ENCODE measurements at regions not wholly inside any gene's neighbourhood (a gene's known extent, or its start where the extent isn't known, plus 50 kb on each side); places are given as distances from the start of the nearest gene placed in this dataset.
"Not testable (repeated sequence)": the region's sequence is repeated elsewhere in the genome, so short reads cannot be mapped to it uniquely, and the experiment has no call there.

GRCh38 chr5:84885485-84886258 lies 501.0 kb upstream of the EDIL3 start:
- DNase-seq = no peak
- TF ChIP-seq CTCF (IDR thresholded peaks at IDR 0.05; ENCODE audit: low read depth, low read length) = no peak
- no peaks in the 10 kb centered on the region for H3K9me3 ChIP-seq (ENCODE audit: severe bottlenecking)
- H3K27ac ChIP-seq = no peak overlapping the region
- H3K4me3 ChIP-seq (ENCODE audit: low read depth, low read length) = no peak overlapping the region
- H3K36me3 ChIP-seq = no peaks in the 10 kb centered on the region
- H3K27me3 ChIP-seq (ENCODE audit: insufficient read depth, low read depth, severe bottlenecking) = no peaks in the 10 kb centered on the region

GRCh38 chr5:84881737-84882136 lies 497.1 kb upstream of the EDIL3 start:
- no peak for DNase-seq
- no peaks in the 10 kb centered on the region for H3K36me3 ChIP-seq
- no peaks in the 10 kb centered on the region for H3K9me3 ChIP-seq (ENCODE audit: severe bottlenecking)
- H3K27ac ChIP-seq = no peak overlapping the region
- no peaks in the 10 kb centered on the region for H3K27me3 ChIP-seq (ENCODE audit: insufficient read depth, low read depth, severe bottlenecking)
- no peak for TF ChIP-seq CTCF (IDR thresholded peaks at IDR 0.05; ENCODE audit: low read depth, low read length)
- H3K4me3 ChIP-seq (ENCODE audit: low read depth, low read length) = no peak overlapping the region

- no peak for DNase-seq
- Histone ChIP-seq H3K4me3 (ENCODE audit: low read depth, low read length) (no peak overlapping the region), H3K27ac (no peak overlapping the region), H3K27me3 (ENCODE audit: insufficient read depth, low read depth, severe bottlenecking) (no peaks in the 10 kb centered on the region), H3K9me3 (ENCODE audit: severe bottlenecking) (no peaks in the 10 kb centered on the region), H3K36me3 (no peaks in the 10 kb centered on the region)
- TF ChIP-seq CTCF (IDR thresholded peaks at IDR 0.05; ENCODE audit: low read depth, low read length) = no peak
Observed at GRCh38 chr5:84874196-84874595, 489.5 kb upstream of the EDIL3 start.

- H3K27ac ChIP-seq = no peak overlapping the region
- DNase-seq = no peak
- H3K27me3 ChIP-seq (ENCODE audit: insufficient read depth, low read depth, severe bottlenecking) = no peaks in the 10 kb centered on the region
- H3K4me3 ChIP-seq (ENCODE audit: low read depth, low read length) = no peak overlapping the region
- no peaks in the 10 kb centered on the region for H3K9me3 ChIP-seq (ENCODE audit: severe bottlenecking)
- no peaks in the 10 kb centered on the region for H3K36me3 ChIP-seq
- TF ChIP-seq CTCF (IDR thresholded peaks at IDR 0.05; ENCODE audit: low read depth, low read length) = no peak
Observed at GRCh38 chr5:84872768-84873167, 488.1 kb upstream of the EDIL3 start.

- Histone ChIP-seq H3K4me3 (ENCODE audit: low read depth, low read length) (no peak overlapping the region), H3K9me3 (ENCODE audit: severe bottlenecking) (no peaks in the 10 kb centered on the region), H3K36me3 (no peaks in the 10 kb centered on the region), H3K27me3 (ENCODE audit: insufficient read depth, low read depth, severe bottlenecking) (no peaks in the 10 kb centered on the region), H3K27ac (no peak overlapping the region)
- TF ChIP-seq CTCF (IDR thresholded peaks at IDR 0.05; ENCODE audit: low read depth, low read length) = no peak
- DNase-seq = no peak
Observed at GRCh38 chr5:84870369-84870768, 485.7 kb upstream of the EDIL3 start.

- Histone ChIP-seq H3K27me3 (ENCODE audit: insufficient read depth, low read depth, severe bottlenecking) (no peaks in the 10 kb centered on the region), H3K36me3 (no peaks in the 10 kb centered on the region), H3K9me3 (ENCODE audit: severe bottlenecking) (no peaks in the 10 kb centered on the region), H3K4me3 (ENCODE audit: low read depth, low read length) (no peak overlapping the region), H3K27ac (no peak overlapping the region)
- TF ChIP-seq CTCF (IDR thresholded peaks at IDR 0.05; ENCODE audit: low read depth, low read length) = no peak
- DNase-seq = no peak
Observed at GRCh38 chr5:84869675-84870074, 485.0 kb upstream of the EDIL3 start.

GRCh38 chr5:84863936-84864335 lies 479.3 kb upstream of the EDIL3 start:
- not testable (repeated sequence) for H3K36me3 ChIP-seq; H3K27ac ChIP-seq; H3K4me3 ChIP-seq (ENCODE audit: low read depth, low read length); H3K9me3 ChIP-seq (ENCODE audit: severe bottlenecking); H3K27me3 ChIP-seq (ENCODE audit: insufficient read depth, low read depth, severe bottlenecking); DNase-seq
